Suprapubic skin (tissue), 4 donors: ENCODE measurements at regions not wholly inside any gene's neighbourhood (a gene's known extent, or its start where the extent isn't known, plus 50 kb on each side); places are given as distances from the start of the nearest gene placed in this dataset.

Experiments
- EP300 ChIP-seq: sonication (generic); formaldehyde crosslinking; IDR thresholded peaks from one replicate; pipeline ENCODE4 v1.6.1; 2017; ENCODE audit warnings: antibody characterized with exemption
- POLR2A ChIP-seq, 2 donors: fragments of 450-650 bp; IDR thresholded peaks; one replicate each; pipeline ENCODE4 v1.6.1; 2017; ENCODE audit warnings: antibody characterized with exemption in 2 of 2, mild to moderate bottlenecking in 2 of 2, moderate library complexity in 2 of 2
- POLR2AphosphoS5 ChIP-seq, 3 donors: sonication (generic); formaldehyde crosslinking; IDR thresholded peaks; one replicate each; pipeline ENCODE4 v1.6.1; 2017; ENCODE audit warnings: antibody characterized with exemption in 3 of 3
- TF ChIP-seq, protein P1 (sequence below), 2 donors: fragments of 200-600 bp in 1 of 2; fragments of 450-650 bp in 1 of 2; sonication (generic) in 1 of 2; IDR thresholded peaks; one replicate each; pipeline ENCODE4 v1.5.1; 2016 to 2019; ENCODE audit warnings: antibody characterized with exemption in 2 of 2, mild to moderate bottlenecking in 1 of 2, moderate library complexity in 1 of 2

DNA sequence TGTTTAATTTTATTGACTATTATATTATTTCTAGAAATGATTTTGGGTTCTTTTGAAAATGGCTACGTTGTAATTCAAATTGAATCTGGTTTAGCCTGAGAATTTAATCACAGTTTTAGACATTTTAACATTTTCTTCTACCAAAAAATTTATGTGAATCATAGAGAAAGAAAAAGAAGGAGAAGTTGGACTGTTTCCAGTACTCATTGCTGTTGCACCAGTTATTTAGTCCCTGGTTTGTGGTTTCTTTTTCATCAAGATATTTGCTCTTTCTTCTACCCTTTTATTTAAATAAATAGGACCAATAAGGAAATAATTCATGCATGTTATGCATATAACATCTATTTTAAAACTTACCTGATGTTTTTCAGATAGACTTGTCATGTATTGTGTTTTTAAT lies 1337.1 kb downstream of the ROBO1 start:
- TF ChIP-seq POLR2AphosphoS5 (IDR thresholded peaks at IDR 0.05) (no peak), POLR2A (IDR thresholded peaks at IDR 0.05) (no peak), EP300 (no peak)
- TF ChIP-seq, protein P1, sequence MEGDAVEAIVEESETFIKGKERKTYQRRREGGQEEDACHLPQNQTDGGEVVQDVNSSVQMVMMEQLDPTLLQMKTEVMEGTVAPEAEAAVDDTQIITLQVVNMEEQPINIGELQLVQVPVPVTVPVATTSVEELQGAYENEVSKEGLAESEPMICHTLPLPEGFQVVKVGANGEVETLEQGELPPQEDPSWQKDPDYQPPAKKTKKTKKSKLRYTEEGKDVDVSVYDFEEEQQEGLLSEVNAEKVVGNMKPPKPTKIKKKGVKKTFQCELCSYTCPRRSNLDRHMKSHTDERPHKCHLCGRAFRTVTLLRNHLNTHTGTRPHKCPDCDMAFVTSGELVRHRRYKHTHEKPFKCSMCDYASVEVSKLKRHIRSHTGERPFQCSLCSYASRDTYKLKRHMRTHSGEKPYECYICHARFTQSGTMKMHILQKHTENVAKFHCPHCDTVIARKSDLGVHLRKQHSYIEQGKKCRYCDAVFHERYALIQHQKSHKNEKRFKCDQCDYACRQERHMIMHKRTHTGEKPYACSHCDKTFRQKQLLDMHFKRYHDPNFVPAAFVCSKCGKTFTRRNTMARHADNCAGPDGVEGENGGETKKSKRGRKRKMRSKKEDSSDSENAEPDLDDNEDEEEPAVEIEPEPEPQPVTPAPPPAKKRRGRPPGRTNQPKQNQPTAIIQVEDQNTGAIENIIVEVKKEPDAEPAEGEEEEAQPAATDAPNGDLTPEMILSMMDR (IDR thresholded peaks at IDR 0.05): no peak
